ENCODE measurements at regions not wholly inside any gene's neighbourhood (a gene's known extent, or its start where the extent isn't known, plus 50 kb on each side); places are given as distances from the start of the nearest gene placed in this dataset.
"Not testable (repeated sequence)": the region's sequence is repeated elsewhere in the genome, so short reads cannot be mapped to it uniquely, and the experiment has no call there.

DNA sequence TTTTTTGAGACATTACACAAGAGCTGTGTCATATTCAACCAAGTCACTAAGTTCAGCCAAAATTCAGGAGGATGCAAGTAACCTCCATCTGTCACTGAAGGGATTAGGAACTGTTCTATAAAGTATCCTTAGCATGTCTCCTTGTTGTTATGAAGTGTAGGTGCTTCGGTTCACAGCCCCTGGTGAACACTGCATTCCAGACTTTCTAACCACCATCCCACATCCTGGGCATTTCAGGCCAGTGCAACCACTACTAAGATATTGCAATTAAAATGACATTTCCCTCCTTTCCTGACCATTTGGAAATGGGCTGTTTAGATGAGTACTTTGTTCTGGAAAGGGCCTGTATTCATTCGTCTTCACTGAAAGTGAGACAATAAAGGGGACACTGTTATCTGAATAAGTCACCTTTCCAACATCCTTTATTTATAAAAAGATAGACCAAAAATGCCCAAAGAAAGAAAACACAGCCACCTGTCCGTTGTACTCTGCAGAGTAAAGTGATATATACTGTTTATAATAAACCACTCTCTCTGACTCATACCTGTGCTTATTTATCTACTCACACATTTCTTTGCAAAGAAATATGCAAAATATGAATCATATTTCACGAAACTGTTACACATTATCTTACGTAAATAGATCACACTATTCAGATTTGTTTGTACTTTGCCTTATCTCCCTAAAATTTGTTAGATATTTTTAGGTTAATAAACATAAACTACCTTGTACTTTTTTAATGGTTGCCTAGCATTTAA lies 861.9 kb downstream of the CDH18 start:
- peaks cover 0 to 20% (median 11%) of the 10 kb centered on the region in 7 donors for H3K9me3 Mint-ChIP-seq
- no peaks in the 10 kb centered on the region for H3K36me3 Mint-ChIP-seq
- Histone ChIP-seq H3K4me3 (ENCODE audit: low read depth, low read length) (no peak overlapping the region), H3K27me3 (ENCODE audit: control insufficient read depth, insufficient read depth, low read length) (no peaks in the 10 kb centered on the region), H3K9me3 (ENCODE audit: control insufficient read depth in 2 of 2, low read length in 2 of 2) (no peaks in the 10 kb centered on the region), H3K36me3 (ENCODE audit: control insufficient read depth, insufficient read depth, low read length) (no peaks in the 10 kb centered on the region), H3K27ac (ENCODE audit: insufficient read depth, low read length, poor library complexity, severe bottlenecking) (no peak overlapping the region), H3K4me1 (ENCODE audit: control insufficient read depth, insufficient read depth, low read length, poor library complexity, severe bottlenecking) (no peaks in the 10 kb centered on the region)
- ATAC-seq (ENCODE audit: low read depth in 2 of 2) = no peak
- H3K4me3 Mint-ChIP-seq = no peak overlapping the region
- no peaks in the 10 kb centered on the region for H3K4me1 Mint-ChIP-seq
- H3K27ac Mint-ChIP-seq = no peak overlapping the region
- no peaks in the 10 kb centered on the region for H3K27me3 Mint-ChIP-seq
- no peak for DNase-seq

DNA sequence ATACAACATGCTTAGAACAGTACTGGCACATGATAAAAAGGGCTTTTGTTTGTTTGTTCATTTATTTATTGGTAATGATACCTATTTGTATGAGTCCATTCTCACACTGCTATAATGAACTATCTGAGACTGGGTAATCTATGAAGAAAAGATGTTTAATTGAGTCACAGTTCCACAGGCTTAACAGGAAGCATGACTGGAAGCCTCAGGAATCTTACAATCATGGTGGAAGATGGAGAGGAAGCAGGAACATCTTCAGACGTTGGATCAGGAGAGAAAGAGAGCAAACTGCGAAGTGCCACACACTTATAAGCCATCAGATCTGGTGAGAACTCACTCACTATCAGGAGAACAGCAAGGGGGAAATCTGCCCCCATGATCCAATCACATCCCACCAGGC lies 847.7 kb downstream of the CDH18 start:
- Histone ChIP-seq H3K27me3 (ENCODE audit: control insufficient read depth, insufficient read depth, low read length) (no peaks in the 10 kb centered on the region), H3K4me1 (ENCODE audit: control insufficient read depth, insufficient read depth, low read length, poor library complexity, severe bottlenecking) (no peaks in the 10 kb centered on the region), H3K36me3 (ENCODE audit: control insufficient read depth, insufficient read depth, low read length) (no peaks in the 10 kb centered on the region), H3K27ac (ENCODE audit: insufficient read depth, low read length, poor library complexity, severe bottlenecking) (no peak overlapping the region), H3K4me3 (ENCODE audit: low read depth, low read length) (no peak overlapping the region), H3K9me3 (ENCODE audit: control insufficient read depth in 2 of 2, low read length in 2 of 2) (peaks cover 2 to 6% of the 10 kb centered on the region in 2 experiments)
- no peaks in the 10 kb centered on the region for H3K36me3 Mint-ChIP-seq
- no peak overlapping the region for H3K4me3 Mint-ChIP-seq
- DNase-seq = no peak
- H3K27ac Mint-ChIP-seq = no peak overlapping the region
- H3K4me1 Mint-ChIP-seq = no peaks in the 10 kb centered on the region
- no peak for ATAC-seq (ENCODE audit: low read depth in 2 of 2)
- no peaks in the 10 kb centered on the region for H3K27me3 Mint-ChIP-seq
- H3K9me3 Mint-ChIP-seq = peaks cover 2 to 22% (median 4%) of the 10 kb centered on the region in 7 donors

DNA sequence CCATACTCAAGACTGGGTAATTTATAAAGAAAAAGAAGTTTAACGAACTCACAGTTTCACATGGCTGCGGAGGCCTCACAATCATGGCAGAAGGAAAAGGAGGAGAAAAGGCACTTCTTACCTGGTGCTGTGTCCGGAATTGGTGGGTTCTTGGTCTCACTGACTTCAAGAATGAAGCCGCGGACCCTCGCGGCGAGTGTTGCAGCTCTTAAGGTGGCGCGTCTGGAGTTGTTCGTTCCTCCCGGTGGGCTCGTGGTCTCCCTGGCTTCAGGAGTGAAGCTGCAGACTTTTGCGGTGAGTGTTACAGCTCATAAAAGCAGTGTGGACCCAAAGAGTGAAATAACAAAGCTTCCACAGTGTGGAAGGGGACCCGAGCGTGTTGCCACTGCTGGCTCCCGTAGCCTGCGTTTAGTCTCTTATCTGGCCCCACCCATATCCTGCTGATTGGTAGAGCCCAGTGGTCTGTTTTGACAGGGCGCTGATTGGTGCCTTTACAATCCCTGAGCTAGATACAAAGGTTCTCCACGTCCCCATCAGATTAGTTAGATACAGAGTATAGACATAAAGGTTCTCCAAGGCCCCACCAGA lies 846.0 kb downstream of the CDH18 start:
- H3K27me3 Mint-ChIP-seq; H3K9me3 ChIP-seq (ENCODE audit: control insufficient read depth in 2 of 2, low read length in 2 of 2); H3K27ac ChIP-seq (ENCODE audit: insufficient read depth, low read length, poor library complexity, severe bottlenecking); DNase-seq; H3K36me3 Mint-ChIP-seq; H3K4me3 ChIP-seq (ENCODE audit: low read depth, low read length); H3K27ac Mint-ChIP-seq; H3K4me3 Mint-ChIP-seq; H3K4me1 Mint-ChIP-seq; H3K27me3 ChIP-seq (ENCODE audit: control insufficient read depth, insufficient read depth, low read length); ATAC-seq (ENCODE audit: low read depth in 2 of 2); H3K4me1 ChIP-seq (ENCODE audit: control insufficient read depth, insufficient read depth, low read length, poor library complexity, severe bottlenecking); H3K36me3 ChIP-seq (ENCODE audit: control insufficient read depth, insufficient read depth, low read length): not testable (repeated sequence)
- peaks cover 2 to 17% (median 4%) of the 10 kb centered on the region in 7 donors for H3K9me3 Mint-ChIP-seq

- H3K4me3 Mint-ChIP-seq; H3K4me1 ChIP-seq (ENCODE audit: control insufficient read depth, insufficient read depth, low read length, poor library complexity, severe bottlenecking); DNase-seq; H3K27ac Mint-ChIP-seq; H3K4me3 ChIP-seq (ENCODE audit: low read depth, low read length); H3K36me3 Mint-ChIP-seq; H3K27me3 ChIP-seq (ENCODE audit: control insufficient read depth, insufficient read depth, low read length); H3K4me1 Mint-ChIP-seq; ATAC-seq (ENCODE audit: low read depth in 2 of 2); H3K27me3 Mint-ChIP-seq; H3K36me3 ChIP-seq (ENCODE audit: control insufficient read depth, insufficient read depth, low read length); H3K27ac ChIP-seq (ENCODE audit: insufficient read depth, low read length, poor library complexity, severe bottlenecking); H3K9me3 ChIP-seq (ENCODE audit: control insufficient read depth in 2 of 2, low read length in 2 of 2): not testable (repeated sequence)
- peaks cover 2 to 17% (median 4%) of the 10 kb centered on the region in 7 donors for H3K9me3 Mint-ChIP-seq
These were observed 845.1 kb downstream of the CDH18 start for GRCh38 chr5:19142713-19143414.

DNA sequence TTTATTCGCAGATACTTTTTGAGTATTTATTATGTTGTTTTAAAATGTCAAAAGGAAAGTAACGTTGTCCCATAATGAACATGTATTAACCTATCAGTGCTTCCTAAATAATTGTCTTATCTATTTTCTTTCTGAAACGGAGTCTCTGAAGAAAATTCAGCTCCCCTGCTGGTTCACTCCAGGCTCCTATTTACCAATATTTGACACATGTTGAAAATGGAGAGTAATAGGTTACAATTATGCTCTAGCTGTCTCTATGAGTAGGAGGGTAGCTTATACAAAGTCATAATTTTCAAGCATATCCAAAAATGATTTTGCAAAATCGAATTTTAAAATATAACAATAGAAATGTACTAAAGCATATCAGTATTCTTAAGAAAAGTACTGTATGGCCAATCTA lies 844.1 kb downstream of the CDH18 start:
- Histone ChIP-seq H3K9me3 (ENCODE audit: control insufficient read depth in 2 of 2, low read length in 2 of 2) (peaks cover 2 to 6% of the 10 kb centered on the region in 2 experiments), H3K27ac (ENCODE audit: insufficient read depth, low read length, poor library complexity, severe bottlenecking) (no peak overlapping the region), H3K4me1 (ENCODE audit: control insufficient read depth, insufficient read depth, low read length, poor library complexity, severe bottlenecking) (no peaks in the 10 kb centered on the region), H3K27me3 (ENCODE audit: control insufficient read depth, insufficient read depth, low read length) (no peaks in the 10 kb centered on the region), H3K36me3 (ENCODE audit: control insufficient read depth, insufficient read depth, low read length) (no peaks in the 10 kb centered on the region), H3K4me3 (ENCODE audit: low read depth, low read length) (no peak overlapping the region)
- Mint-ChIP-seq H3K36me3 (no peaks in the 10 kb centered on the region), H3K4me1 (no peaks in the 10 kb centered on the region), H3K9me3 (peaks cover 2 to 21% (median 4%) of the 10 kb centered on the region in 7 donors), H3K27me3 (no peaks in the 10 kb centered on the region), H3K27ac (no peak overlapping the region), H3K4me3 (no peak overlapping the region)
- no peak for ATAC-seq (ENCODE audit: low read depth in 2 of 2)
- DNase-seq = no peak

GRCh38 chr5:19169426-19169825 lies 818.6 kb downstream of the CDH18 start:
- Mint-ChIP-seq H3K4me1 (no peaks in the 10 kb centered on the region), H3K9me3 (peaks cover 0 to 15% (median 0%) of the 10 kb centered on the region in 7 donors), H3K36me3 (no peaks in the 10 kb centered on the region), H3K27me3 (no peaks in the 10 kb centered on the region), H3K4me3 (no peak overlapping the region), H3K27ac (no peak overlapping the region)
- no peak for ATAC-seq (ENCODE audit: low read depth in 2 of 2)
- H3K36me3 ChIP-seq (ENCODE audit: control insufficient read depth, insufficient read depth, low read length) = no peaks in the 10 kb centered on the region
- H3K4me1 ChIP-seq (ENCODE audit: control insufficient read depth, insufficient read depth, low read length, poor library complexity, severe bottlenecking) = no peaks in the 10 kb centered on the region
- H3K27ac ChIP-seq (ENCODE audit: insufficient read depth, low read length, poor library complexity, severe bottlenecking) = no peak overlapping the region
- H3K4me3 ChIP-seq (ENCODE audit: low read depth, low read length) = no peak overlapping the region
- H3K9me3 ChIP-seq (ENCODE audit: control insufficient read depth in 2 of 2, low read length in 2 of 2) = no peaks in the 10 kb centered on the region
- DNase-seq = no peak
- H3K27me3 ChIP-seq (ENCODE audit: control insufficient read depth, insufficient read depth, low read length) = no peaks in the 10 kb centered on the region

- Histone ChIP-seq H3K4me3 (ENCODE audit: low read depth, low read length) (no peak overlapping the region), H3K9me3 (ENCODE audit: control insufficient read depth in 2 of 2, low read length in 2 of 2) (no peaks in the 10 kb centered on the region), H3K4me1 (ENCODE audit: control insufficient read depth, insufficient read depth, low read length, poor library complexity, severe bottlenecking) (no peaks in the 10 kb centered on the region), H3K27me3 (ENCODE audit: control insufficient read depth, insufficient read depth, low read length) (no peaks in the 10 kb centered on the region), H3K36me3 (ENCODE audit: control insufficient read depth, insufficient read depth, low read length) (no peaks in the 10 kb centered on the region), H3K27ac (ENCODE audit: insufficient read depth, low read length, poor library complexity, severe bottlenecking) (no peak overlapping the region)
- no peaks in the 10 kb centered on the region for H3K27me3 Mint-ChIP-seq
- H3K36me3 Mint-ChIP-seq = no peaks in the 10 kb centered on the region
- H3K4me3 Mint-ChIP-seq = no peak overlapping the region
- H3K9me3 Mint-ChIP-seq = peaks cover 0 to 10% (median 0%) of the 10 kb centered on the region in 7 donors
- ATAC-seq (ENCODE audit: low read depth in 2 of 2) = no peak
- H3K27ac Mint-ChIP-seq = no peak overlapping the region
- DNase-seq = no peak
- H3K4me1 Mint-ChIP-seq = no peaks in the 10 kb centered on the region
These were observed 815.0 kb downstream of the CDH18 start for GRCh38 chr5:19172926-19173470.
